GM21381 (cell line): ENCODE measurements at regions not wholly inside any gene's neighbourhood (a gene's known extent, or its start where the extent isn't known, plus 50 kb on each side); places are given as distances from the start of the nearest gene placed in this dataset.

Experiments used
- ATAC-seq: cut with Tn5 transposase; IDR thresholded peaks from one replicate; pipeline ENCODE4 v1.9.1; 2021; ENCODE audit warnings: mild to moderate bottlenecking, moderate library complexity; ENCODE audit not compliant: unreplicated experiment

GRCh38 chr2:105652014-105652796 is 92.5 kb upstream of the NCK2 start:
- no peak for ATAC-seq

GRCh38 chr2:105649534-105649933 is 95.2 kb upstream of the NCK2 start:
- ATAC-seq, result no peak

GRCh38 chr2:105647731-105648130 is 97.0 kb upstream of the NCK2 start:
- no peak for ATAC-seq

GRCh38 chr2:105646774-105647076 is 98.0 kb upstream of the NCK2 start:
- no peak for ATAC-seq

- no peak for ATAC-seq
These were observed 98.6 kb upstream of the NCK2 start for GRCh38 chr2:105645938-105646773.

- no peak for ATAC-seq
These were observed 99.4 kb upstream of the NCK2 start for GRCh38 chr2:105645031-105645937.

- ATAC-seq, result no peak
These were observed 100.3 kb upstream of the NCK2 start for GRCh38 chr2:105644174-105644980.

- ATAC-seq, result no peak
These were observed 101.1 kb upstream of the NCK2 start for GRCh38 chr2:105643405-105644173.

- no peak for ATAC-seq
These were observed 103.3 kb upstream of the NCK2 start for GRCh38 chr2:105641389-105641811.

- no peak for ATAC-seq
These were observed 104.5 kb upstream of the NCK2 start for GRCh38 chr2:105640246-105640645.

- ATAC-seq, result no peak
These were observed 108.5 kb upstream of the NCK2 start for GRCh38 chr2:105636109-105636740.

GRCh38 chr2:105635564-105635963 is 109.1 kb upstream of the NCK2 start:
- no peak for ATAC-seq

- ATAC-seq, result no peak
These were observed 110.5 kb upstream of the NCK2 start for GRCh38 chr2:105634198-105634597.

GRCh38 chr2:105631922-105632321 is 112.8 kb upstream of the NCK2 start:
- ATAC-seq, result no peak

- no peak for ATAC-seq
These were observed 113.7 kb upstream of the NCK2 start for GRCh38 chr2:105631011-105631410.

GRCh38 chr2:105629634-105630033 is 115.1 kb upstream of the NCK2 start:
- no peak for ATAC-seq

GRCh38 chr2:105627534-105627933 is 117.2 kb upstream of the NCK2 start:
- ATAC-seq, result no peak

- ATAC-seq, result no peak
These were observed 117.8 kb upstream of the NCK2 start for GRCh38 chr2:105626966-105627340.
